DMS53 (cell line): ENCODE measurements at regions not wholly inside any gene's neighbourhood (a gene's known extent, or its start where the extent isn't known, plus 50 kb on each side); places are given as distances from the start of the nearest gene placed in this dataset.

ENCODE experiments used
- DNase-seq: peaks from one replicate; lab custom pipeline; 2025; lab: John Stamatoyannopoulos, UW

- DNase-seq = no peak
These were observed 75.4 kb upstream of the LDLRAD3 start for GRCh38 chr11:35868491-35868890.

DNA sequence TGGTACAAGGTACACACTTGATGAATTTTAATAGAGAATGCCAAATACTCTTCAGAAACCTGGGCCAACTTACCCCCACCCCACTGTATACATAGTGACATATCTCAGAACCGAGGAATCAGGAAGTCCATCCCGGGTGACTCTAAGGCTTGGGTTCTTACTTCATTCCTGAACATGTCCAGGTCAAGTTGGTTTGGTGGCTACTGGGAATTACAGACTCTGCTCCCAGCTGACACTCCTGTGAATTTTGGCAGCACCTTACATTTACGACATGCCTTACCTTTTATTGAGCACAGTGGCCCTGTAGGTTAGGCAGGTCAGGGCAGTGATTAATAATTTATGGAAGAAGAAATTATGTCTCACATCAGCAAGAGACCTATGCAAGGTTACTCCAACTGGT, 70.1 kb upstream of the LDLRAD3 start:
- DNase-seq = no peak

- no peak for DNase-seq
These were observed 69.0 kb upstream of the LDLRAD3 start for GRCh38 chr11:35874751-35875450.

GRCh38 chr11:35875466-35875865, 68.4 kb upstream of the LDLRAD3 start:
- DNase-seq = no peak

DNA sequence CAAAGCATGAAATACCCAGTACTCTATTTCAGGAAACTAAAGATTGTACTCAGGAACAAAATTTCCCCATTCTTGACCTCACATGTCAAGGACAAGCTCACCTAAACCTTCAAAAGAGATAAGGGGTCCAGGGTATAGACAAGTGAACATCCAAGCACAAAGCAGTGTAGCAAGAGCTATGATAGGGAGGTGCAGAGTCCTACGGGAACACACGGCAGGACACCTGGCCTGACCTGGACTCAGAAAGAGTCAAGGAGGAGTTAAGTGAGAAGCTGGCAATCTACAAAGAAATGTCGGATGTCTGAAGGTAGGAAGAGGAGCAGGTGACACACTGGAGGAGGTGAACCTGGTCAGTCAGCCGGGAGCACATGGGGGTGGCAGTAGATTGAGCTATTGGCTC, 67.1 kb upstream of the LDLRAD3 start:
- DNase-seq = no peak

DNA sequence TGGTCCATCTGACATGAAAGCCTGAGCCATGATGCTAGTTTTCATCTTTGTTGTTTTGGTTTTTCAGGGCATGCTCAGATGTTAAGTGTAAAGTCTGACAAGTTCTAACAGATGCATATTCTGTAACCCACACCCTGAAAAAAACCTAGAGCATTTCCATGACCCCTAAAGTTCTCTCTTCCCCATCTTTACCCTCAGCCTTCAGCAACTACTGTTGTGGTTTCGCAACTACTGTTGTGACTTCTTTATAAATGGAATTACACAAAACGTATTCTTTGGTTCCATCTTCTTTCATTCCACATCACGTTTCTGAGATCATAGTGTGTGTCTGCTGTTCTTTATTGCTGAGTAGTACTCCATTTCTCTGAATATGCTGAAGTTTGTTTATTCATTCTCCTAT, 65.1 kb upstream of the LDLRAD3 start:
- DNase-seq = no peak

- DNase-seq = no peak
These were observed 64.5 kb upstream of the LDLRAD3 start for GRCh38 chr11:35879361-35879760.

- DNase-seq = no peak
These were observed 57.1 kb upstream of the LDLRAD3 start for GRCh38 chr11:35886759-35887158.

- no peak for DNase-seq
These were observed 56.1 kb upstream of the LDLRAD3 start for GRCh38 chr11:35887737-35888136.

DNA sequence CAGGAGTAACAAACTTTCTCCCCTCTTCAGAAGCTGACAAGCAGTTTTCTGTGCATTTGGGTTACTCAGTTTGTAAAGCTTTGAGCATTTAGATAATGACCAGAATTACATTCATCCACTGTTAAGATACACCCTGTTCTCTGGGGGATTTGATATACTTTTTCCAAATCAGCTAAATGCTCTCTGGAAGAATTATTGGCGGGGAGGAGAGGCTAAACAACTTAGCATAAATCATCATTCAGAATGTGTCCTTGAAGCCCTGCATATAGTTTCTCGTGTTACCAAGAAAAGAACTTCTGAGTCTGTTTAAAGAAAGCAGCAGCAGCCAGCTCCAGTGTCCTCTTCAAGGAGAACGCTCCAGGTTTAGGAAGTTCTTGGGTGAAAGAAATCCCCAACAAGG, 54.9 kb upstream of the LDLRAD3 start:
- no peak for DNase-seq

DNA sequence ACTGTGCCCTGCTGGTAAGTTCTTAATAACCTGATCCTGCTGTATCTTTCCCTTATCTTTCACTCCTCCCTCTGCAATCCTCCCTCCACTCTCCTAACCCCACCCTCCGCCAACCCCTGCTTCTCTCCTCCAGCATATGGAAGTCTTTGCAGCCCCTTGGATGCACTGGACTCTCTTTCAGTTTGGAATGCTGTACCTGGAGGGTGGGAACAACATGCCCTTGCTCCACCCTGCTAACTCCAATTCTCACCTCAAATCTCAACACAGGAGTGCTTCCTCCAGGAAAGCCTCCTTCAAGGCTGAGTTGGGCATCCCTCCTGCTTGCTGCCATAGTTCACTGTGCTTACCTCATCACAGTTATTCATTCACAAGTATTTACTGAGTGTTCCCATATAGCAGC, 52.8 kb upstream of the LDLRAD3 start:
- no peak for DNase-seq

- no peak for DNase-seq
These were observed 51.7 kb upstream of the LDLRAD3 start for GRCh38 chr11:35892166-35892565.

DNA sequence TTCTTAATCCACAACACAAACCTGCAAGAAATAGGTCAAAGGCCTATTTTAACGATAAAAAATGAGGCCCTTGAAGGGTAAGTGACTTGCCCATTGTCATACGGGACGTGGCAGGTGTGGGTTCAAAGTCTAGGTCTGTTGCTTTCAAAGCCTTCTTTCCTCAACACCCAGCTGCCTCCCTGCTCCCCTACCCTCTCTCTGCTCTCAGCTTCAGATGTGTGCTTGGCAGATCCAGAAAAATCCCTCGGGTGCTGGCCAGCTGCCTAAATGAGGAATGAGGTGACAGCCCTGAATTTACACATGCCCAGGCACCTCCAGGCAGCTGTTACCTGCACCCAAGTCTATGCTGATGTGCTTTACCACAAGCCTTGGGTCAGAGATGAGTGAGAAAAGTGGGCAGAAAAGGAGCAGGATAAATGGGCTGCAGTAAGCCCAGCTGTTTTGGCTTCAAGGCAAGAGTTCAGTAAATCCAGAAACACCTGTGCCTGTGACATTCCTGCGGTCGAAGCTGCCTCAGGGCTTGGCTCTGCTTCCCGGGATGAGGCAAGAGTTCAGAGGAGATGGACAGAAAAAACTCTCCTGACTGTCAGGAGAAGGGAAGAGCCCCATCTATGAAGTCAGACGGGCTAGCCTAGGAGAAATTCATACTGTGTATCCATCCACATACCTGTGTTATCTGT, 49.9 kb upstream of the LDLRAD3 start:
- DNase-seq = peak; percentile 34
